ENCODE measurements at regions not wholly inside any gene's neighbourhood (a gene's known extent, or its start where the extent isn't known, plus 50 kb on each side); places are given as distances from the start of the nearest gene placed in this dataset.

- no peak for DNase-seq
Observed at GRCh38 chr4:1540601-1541375, 134.5 kb upstream of the NKX1-1 start.

- no peak for DNase-seq
Observed at GRCh38 chr4:1539859-1540600, 133.8 kb upstream of the NKX1-1 start.

GRCh38 chr4:1538941-1539772 lies 132.9 kb upstream of the NKX1-1 start:
- no peak for DNase-seq

- no peak for DNase-seq
Observed at GRCh38 chr4:1538096-1538410, 131.8 kb upstream of the NKX1-1 start.

- DNase-seq, result no peak
Observed at GRCh38 chr4:1537410-1538095, 131.3 kb upstream of the NKX1-1 start.

- no peak for DNase-seq
Observed at GRCh38 chr4:1536579-1537409, 130.6 kb upstream of the NKX1-1 start.

GRCh38 chr4:1535926-1536578 lies 129.8 kb upstream of the NKX1-1 start:
- no peak for DNase-seq

- DNase-seq, result no peak
Observed at GRCh38 chr4:1534876-1535526, 128.8 kb upstream of the NKX1-1 start.

GRCh38 chr4:1534095-1534872 lies 128.0 kb upstream of the NKX1-1 start:
- no peak for DNase-seq

- no peak for DNase-seq
Observed at GRCh38 chr4:1533501-1534064, 127.3 kb upstream of the NKX1-1 start.

GRCh38 chr4:1532549-1533395 lies 126.5 kb upstream of the NKX1-1 start:
- DNase-seq, result no peak

- DNase-seq, result no peak
Observed at GRCh38 chr4:1531683-1532548, 125.7 kb upstream of the NKX1-1 start.

GRCh38 chr4:1530356-1530755 lies 124.1 kb upstream of the NKX1-1 start:
- no peak for DNase-seq

GRCh38 chr4:1524761-1525160 lies 118.5 kb upstream of the NKX1-1 start:
- no peak for DNase-seq

- DNase-seq, result no peak
Observed at GRCh38 chr4:1523907-1524636, 117.8 kb upstream of the NKX1-1 start.

GRCh38 chr4:1523506-1523905 lies 117.3 kb upstream of the NKX1-1 start:
- DNase-seq, result no peak

GRCh38 chr4:1523033-1523432 lies 116.8 kb upstream of the NKX1-1 start:
- DNase-seq, result no peak

Measured in NCI-H2029 treated with DMSO at 0.1 percent for 48 hours (cell line).